Activated CD4-positive, alpha-beta T cell treated with anti-CD3 and anti-CD28 coated beads, Interleukin-2, amount 10 ng/mL, durations not matched to agents 7 days and 5 days (primary cell): ENCODE measurements at regions not wholly inside any gene's neighbourhood (a gene's known extent, or its start where the extent isn't known, plus 50 kb on each side); places are given as distances from the start of the nearest gene placed in this dataset.

ENCODE experiments used
- CTCF ChIA-PET: fragments of 350-600 bp; sonication (Branson Sonifier 250); formaldehyde crosslinking; loops from one replicate; lab custom pipeline; 2021; ENCODE audit warnings: antibody characterized with exemption; lab: Charles Lee
- POLR2A ChIA-PET: fragments of 350-600 bp; sonication (Branson Sonifier 250); formaldehyde crosslinking; loops from one replicate; lab custom pipeline; 2021; ENCODE audit warnings: antibody characterized with exemption; lab: Charles Lee
- DNase-seq: peaks from one replicate; pipeline ENCODE4 v3.0.0-alpha.2; 2020
- H3K27ac Mint-ChIP-seq: one replicate; pipeline ENCODE4 v1.8.0; 2021; ENCODE audit warnings: mild to moderate bottlenecking, moderate library complexity, mixed read lengths
- H3K27me3 Mint-ChIP-seq: one replicate; pipeline ENCODE4 v1.8.0; 2021; ENCODE audit warnings: mixed read lengths
- H3K36me3 Mint-ChIP-seq: one replicate; pipeline ENCODE4 v1.8.0; 2021; ENCODE audit warnings: low read depth, mixed read lengths
- H3K4me1 Mint-ChIP-seq: one replicate; pipeline ENCODE4 v1.8.0; 2021; ENCODE audit warnings: mixed read lengths
- H3K4me3 Mint-ChIP-seq: one replicate; pipeline ENCODE4 v1.8.0; 2021; ENCODE audit warnings: mild to moderate bottlenecking, moderate library complexity, mixed read lengths
- H3K9me3 Mint-ChIP-seq: one replicate; pipeline ENCODE4 v1.8.0; 2021; ENCODE audit warnings: mixed read lengths

DNA sequence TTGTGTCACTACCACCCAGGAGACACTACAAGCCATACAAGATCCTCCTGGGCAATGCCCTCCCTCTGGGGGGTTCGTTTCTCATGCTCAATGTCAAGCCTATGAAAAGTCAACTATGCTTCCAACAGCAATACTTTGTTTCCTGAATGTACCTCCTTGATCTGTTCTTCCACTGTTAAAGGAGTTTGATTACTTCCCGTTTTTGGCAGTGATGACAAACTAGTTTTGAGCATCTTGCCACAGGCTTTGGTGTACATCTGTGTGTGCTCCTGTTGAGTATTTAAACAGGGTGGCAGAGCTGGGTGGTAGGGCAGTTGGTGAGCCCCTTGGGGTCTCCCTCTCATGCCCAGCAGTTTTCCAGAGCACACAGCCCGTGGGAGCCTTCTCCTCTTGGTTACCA lies 81.4 kb downstream of the IL12A start:
- POLR2A ChIA-PET = no interaction called here
- DNase-seq = no peak
- CTCF ChIA-PET = interaction anchor here (1.1 kb wide), 1 partner anchor 10 kb away, joined by 3 read pairs; no protein-coding TSS in a partner anchor
- H3K27ac Mint-ChIP-seq = no peak overlapping the region
- no peaks in the 10 kb centered on the region for H3K4me1 Mint-ChIP-seq
- H3K36me3 Mint-ChIP-seq = no peaks in the 10 kb centered on the region
- no peak overlapping the region for H3K4me3 Mint-ChIP-seq
- H3K27me3 Mint-ChIP-seq = no peaks in the 10 kb centered on the region
- H3K9me3 Mint-ChIP-seq = no peaks in the 10 kb centered on the region

DNA sequence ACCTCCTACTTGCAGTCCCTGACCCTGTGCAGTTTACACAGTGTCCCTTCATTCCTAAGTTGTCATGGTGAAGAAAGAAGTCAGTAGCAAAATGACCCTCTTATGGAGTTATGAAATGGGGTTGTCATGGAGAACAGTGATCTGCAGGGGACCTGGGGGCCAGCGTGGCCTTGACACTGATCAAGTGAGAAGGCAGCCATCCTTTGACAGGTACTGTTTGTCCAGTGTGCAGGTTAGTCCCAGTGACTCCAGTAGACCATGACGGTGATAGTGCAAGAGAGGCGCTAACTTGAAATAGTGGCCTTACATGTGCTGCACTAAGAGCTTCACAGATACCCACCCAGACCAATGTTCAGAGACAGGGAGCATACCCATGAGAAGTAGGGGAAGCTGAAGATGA lies 87.9 kb downstream of the IL12A start:
- Mint-ChIP-seq H3K27ac (no peak overlapping the region), H3K36me3 (no peaks in the 10 kb centered on the region), H3K27me3 (no peaks in the 10 kb centered on the region), H3K9me3 (no peaks in the 10 kb centered on the region), H3K4me1 (no peaks in the 10 kb centered on the region), H3K4me3 (no peak overlapping the region)
- no peak for DNase-seq
- CTCF ChIA-PET = interaction anchor here (0.6 kb wide), 2 partner anchors 122 to 281 kb away, joined by 3 to 5 read pairs; no protein-coding TSS in a partner anchor
- POLR2A ChIA-PET = no interaction called here

DNA sequence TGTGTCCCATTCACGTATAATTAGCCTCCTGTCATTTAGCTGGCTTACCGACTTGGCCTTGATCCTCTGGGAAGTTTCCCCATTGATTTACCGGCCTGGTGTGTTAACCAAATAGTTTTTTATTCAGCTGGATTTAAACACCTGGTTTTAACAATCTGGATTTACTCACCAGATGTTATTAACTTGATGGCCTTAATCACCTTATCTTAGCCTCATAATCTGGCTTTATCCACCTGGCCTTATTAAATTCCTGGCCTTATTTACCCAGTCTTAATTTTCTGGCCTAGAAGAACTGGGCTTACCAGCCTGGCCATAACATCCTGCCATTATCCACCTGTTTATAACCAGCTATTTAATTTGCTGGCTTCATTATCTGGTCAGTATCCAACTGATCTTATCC lies 89.9 kb downstream of the IL12A start:
- H3K4me1 Mint-ChIP-seq = no peaks in the 10 kb centered on the region
- H3K4me3 Mint-ChIP-seq = no peak overlapping the region
- CTCF ChIA-PET = interaction anchor here (0.6 kb wide), 1 partner anchor 11 kb away, joined by 3 read pairs; no protein-coding TSS in a partner anchor
- H3K27me3 Mint-ChIP-seq = no peaks in the 10 kb centered on the region
- no peaks in the 10 kb centered on the region for H3K36me3 Mint-ChIP-seq
- no peak for DNase-seq
- POLR2A ChIA-PET = no interaction called here
- H3K9me3 Mint-ChIP-seq = peaks cover 8% of the 10 kb centered on the region
- H3K27ac Mint-ChIP-seq = no peak overlapping the region

DNA sequence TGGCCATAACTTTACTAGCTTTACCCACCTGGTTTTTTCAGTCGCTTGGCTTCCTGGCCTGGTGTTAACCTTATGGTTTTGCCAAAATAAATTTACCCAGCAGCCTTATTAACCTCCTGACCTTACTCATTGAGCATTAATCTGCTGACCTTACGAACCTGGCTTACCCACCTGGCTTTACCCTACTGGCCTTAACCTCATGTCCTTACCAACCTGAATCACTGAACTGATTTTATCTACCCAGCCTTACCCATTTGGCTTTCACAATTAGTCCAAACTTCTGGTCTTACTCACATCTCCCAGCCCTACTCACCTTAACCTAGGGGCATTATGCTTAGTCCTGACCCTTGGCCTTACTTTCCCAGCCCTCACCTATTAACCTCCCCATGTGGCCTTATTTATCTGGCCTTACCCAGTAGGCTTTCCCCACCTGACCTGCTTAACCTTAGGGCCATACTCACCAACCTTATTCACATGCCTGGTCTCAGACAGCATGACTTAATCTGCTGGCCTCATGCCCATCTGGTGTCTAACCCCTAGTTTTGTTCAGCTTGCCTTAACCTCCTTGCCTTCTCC lies 93.4 kb downstream of the IL12A start:
- no peaks in the 10 kb centered on the region for H3K36me3 Mint-ChIP-seq
- no peak for DNase-seq
- H3K27ac Mint-ChIP-seq = no peak overlapping the region
- H3K27me3 Mint-ChIP-seq = no peaks in the 10 kb centered on the region
- no peak overlapping the region for H3K4me3 Mint-ChIP-seq
- CTCF ChIA-PET = no interaction called here
- POLR2A ChIA-PET = no interaction called here
- peaks cover 9% of the 10 kb centered on the region for H3K9me3 Mint-ChIP-seq
- H3K4me1 Mint-ChIP-seq = no peaks in the 10 kb centered on the region

DNA sequence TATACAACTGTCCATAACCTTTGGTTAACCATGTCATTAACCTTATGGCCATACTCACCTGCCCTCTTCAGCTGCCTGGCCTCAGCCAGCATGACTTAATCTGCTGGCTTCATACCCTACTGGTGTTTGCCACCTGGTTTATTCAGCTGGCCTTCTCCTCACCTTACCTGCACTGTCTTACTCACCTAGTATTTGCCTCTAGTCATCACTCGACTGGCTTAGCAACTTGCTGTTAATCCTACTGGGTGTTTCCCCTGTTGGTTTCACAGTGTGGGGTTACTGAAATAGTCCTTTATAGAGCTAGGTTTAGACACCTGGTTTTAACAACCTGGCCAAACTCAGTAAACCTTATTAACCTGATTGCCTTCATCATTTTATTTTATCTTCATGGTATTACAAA lies 96.4 kb downstream of the IL12A start:
- Mint-ChIP-seq H3K9me3 (peaks cover 12% of the 10 kb centered on the region), H3K27me3 (no peaks in the 10 kb centered on the region), H3K27ac (no peak overlapping the region), H3K36me3 (no peaks in the 10 kb centered on the region), H3K4me3 (no peak overlapping the region), H3K4me1 (no peaks in the 10 kb centered on the region)
- no peak for DNase-seq
- CTCF ChIA-PET = interaction anchor here (1.2 kb wide), 1 partner anchor 12 kb away, joined by 3 read pairs; no protein-coding TSS in a partner anchor
- POLR2A ChIA-PET = no interaction called here

GRCh38 chr3:160088492-160089137 lies 100.0 kb downstream of the IL12A start:
- CTCF ChIA-PET = no interaction called here
- H3K27me3 Mint-ChIP-seq = no peaks in the 10 kb centered on the region
- no peaks in the 10 kb centered on the region for H3K36me3 Mint-ChIP-seq
- H3K4me1 Mint-ChIP-seq = no peaks in the 10 kb centered on the region
- H3K4me3 Mint-ChIP-seq = no peak overlapping the region
- POLR2A ChIA-PET = no interaction called here
- H3K27ac Mint-ChIP-seq = no peak overlapping the region
- no peak for DNase-seq
- peaks cover 4% of the 10 kb centered on the region for H3K9me3 Mint-ChIP-seq

DNA sequence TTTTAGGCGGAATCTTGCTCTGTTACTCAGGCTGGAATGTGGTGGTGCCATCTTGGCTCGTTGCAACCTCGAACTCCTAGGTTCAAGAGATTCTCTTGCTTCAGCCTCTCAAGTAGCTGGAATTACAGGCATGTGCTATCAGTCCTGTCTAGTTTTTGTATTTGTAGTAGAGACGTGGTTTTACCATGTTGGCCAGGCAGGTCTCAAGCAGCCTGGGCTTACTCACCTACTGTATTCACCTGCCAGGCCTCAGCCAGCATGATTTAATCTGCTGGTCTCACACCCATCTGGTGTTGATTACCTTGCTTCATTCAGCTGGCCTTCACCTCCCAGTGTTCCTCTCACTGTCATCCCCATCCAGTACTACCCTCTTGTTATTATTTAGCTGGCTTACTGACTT lies 102.0 kb downstream of the IL12A start:
- Mint-ChIP-seq H3K27me3 (no peaks in the 10 kb centered on the region), H3K27ac (no peak overlapping the region), H3K4me3 (no peak overlapping the region), H3K9me3 (peaks cover 3% of the 10 kb centered on the region), H3K36me3 (no peaks in the 10 kb centered on the region), H3K4me1 (no peaks in the 10 kb centered on the region)
- no peak for DNase-seq
- ChIA-PET CTCF (interaction anchor here (0.7 kb wide), 1 partner anchor 229 kb away, joined by 3 read pairs; no protein-coding TSS in a partner anchor), POLR2A (no interaction called here)

DNA sequence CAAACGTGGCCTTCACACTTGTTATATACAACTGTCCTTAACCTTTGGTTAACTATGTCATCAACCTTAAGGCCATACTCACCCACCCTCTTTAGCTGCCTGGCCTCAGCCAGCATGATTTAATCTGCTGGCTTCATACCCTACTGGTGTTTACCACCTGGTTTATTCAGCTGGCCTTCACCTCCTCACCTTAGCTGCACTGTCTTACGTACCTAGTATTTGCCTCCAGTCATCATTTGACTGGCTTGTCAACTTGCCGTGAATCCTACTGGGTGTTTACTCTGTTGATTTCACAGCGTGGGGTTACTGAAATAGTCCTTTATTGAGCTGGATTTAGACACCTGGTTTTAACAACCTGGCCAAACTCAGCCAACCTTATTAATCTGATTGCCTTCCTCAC lies 102.8 kb downstream of the IL12A start:
- ChIA-PET POLR2A (no interaction called here), CTCF (no interaction called here)
- H3K9me3 Mint-ChIP-seq = peaks cover 3% of the 10 kb centered on the region
- no peak overlapping the region for H3K27ac Mint-ChIP-seq
- H3K27me3 Mint-ChIP-seq = no peaks in the 10 kb centered on the region
- no peak for DNase-seq
- H3K36me3 Mint-ChIP-seq = no peaks in the 10 kb centered on the region
- no peak overlapping the region for H3K4me3 Mint-ChIP-seq
- no peaks in the 10 kb centered on the region for H3K4me1 Mint-ChIP-seq

GRCh38 chr3:160092760-160093159 lies 104.1 kb downstream of the IL12A start:
- H3K9me3 Mint-ChIP-seq = peaks cover 3% of the 10 kb centered on the region
- ChIA-PET POLR2A (no interaction called here), CTCF (no interaction called here)
- DNase-seq = no peak
- H3K27me3 Mint-ChIP-seq = no peaks in the 10 kb centered on the region
- no peaks in the 10 kb centered on the region for H3K36me3 Mint-ChIP-seq
- no peak overlapping the region for H3K27ac Mint-ChIP-seq
- no peaks in the 10 kb centered on the region for H3K4me1 Mint-ChIP-seq
- H3K4me3 Mint-ChIP-seq = no peak overlapping the region

DNA sequence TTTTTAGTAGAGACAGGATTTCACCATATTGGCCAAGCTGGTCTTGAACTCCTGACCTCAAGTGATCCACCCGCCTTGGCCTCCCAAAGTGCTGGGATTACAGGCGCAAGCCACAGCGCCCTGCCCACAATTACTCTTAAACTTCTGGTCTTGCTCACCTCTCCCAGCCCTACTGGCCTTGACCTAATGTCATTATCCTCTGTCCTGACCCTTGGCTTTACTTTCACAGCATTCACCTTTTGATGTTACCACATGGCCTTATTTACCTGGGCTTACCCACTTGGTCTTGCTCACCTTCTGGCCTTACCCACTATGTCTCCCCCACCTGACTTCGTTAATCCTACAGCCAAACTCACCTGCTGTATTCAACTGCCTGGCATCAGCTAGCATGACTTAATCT lies 105.9 kb downstream of the IL12A start:
- POLR2A ChIA-PET = no interaction called here
- Mint-ChIP-seq H3K27me3 (no peaks in the 10 kb centered on the region), H3K4me1 (no peaks in the 10 kb centered on the region), H3K27ac (no peak overlapping the region), H3K4me3 (no peak overlapping the region), H3K9me3 (no peaks in the 10 kb centered on the region), H3K36me3 (no peaks in the 10 kb centered on the region)
- no peak for DNase-seq
- CTCF ChIA-PET = no interaction called here

DNA sequence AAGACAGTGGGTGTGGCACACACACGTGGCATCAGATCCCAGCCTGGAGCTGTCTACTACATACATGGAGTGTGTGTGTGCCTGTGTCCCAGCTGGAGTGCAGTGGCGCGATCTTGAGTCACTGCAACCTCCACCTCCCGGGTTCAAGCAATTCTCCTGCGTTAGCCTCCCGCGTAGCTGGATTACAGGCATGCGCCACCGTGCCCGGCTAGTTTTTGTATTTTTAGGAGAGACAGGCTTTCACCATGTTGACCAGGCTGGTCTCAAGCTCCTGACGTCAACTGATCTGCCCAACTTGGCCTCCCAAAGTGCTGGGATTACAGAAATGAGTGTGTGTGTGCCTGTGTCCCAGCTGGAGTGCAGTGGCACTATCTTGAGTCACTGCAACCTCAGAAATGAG lies 108.8 kb downstream of the IL12A start:
- H3K27ac Mint-ChIP-seq = no peak overlapping the region
- no peaks in the 10 kb centered on the region for H3K36me3 Mint-ChIP-seq
- POLR2A ChIA-PET = no interaction called here
- CTCF ChIA-PET = interaction anchor here (1.0 kb wide), 1 partner anchor 10 kb away, joined by 3 read pairs; no protein-coding TSS in a partner anchor
- H3K4me1 Mint-ChIP-seq = no peaks in the 10 kb centered on the region
- no peak for DNase-seq
- no peaks in the 10 kb centered on the region for H3K9me3 Mint-ChIP-seq
- peaks cover 3% of the 10 kb centered on the region for H3K27me3 Mint-ChIP-seq
- no peak overlapping the region for H3K4me3 Mint-ChIP-seq

- Mint-ChIP-seq H3K27me3 (peaks cover 3% of the 10 kb centered on the region), H3K4me3 (no peak overlapping the region), H3K4me1 (no peaks in the 10 kb centered on the region), H3K36me3 (no peaks in the 10 kb centered on the region), H3K9me3 (no peaks in the 10 kb centered on the region), H3K27ac (no peak overlapping the region)
- DNase-seq = no peak
- CTCF ChIA-PET = interaction anchor here (0.6 to 1.0 kb wide), 4 partner anchors 11 to 701 kb away, joined by 3 read pairs; no protein-coding TSS in a partner anchor
- POLR2A ChIA-PET = no interaction called here
These were observed 109.8 kb downstream of the IL12A start for GRCh38 chr3:160098261-160098908.

- Mint-ChIP-seq H3K9me3 (no peaks in the 10 kb centered on the region), H3K27me3 (peaks cover 3% of the 10 kb centered on the region), H3K36me3 (no peaks in the 10 kb centered on the region), H3K27ac (no peak overlapping the region), H3K4me3 (no peak overlapping the region), H3K4me1 (no peaks in the 10 kb centered on the region)
- ChIA-PET POLR2A (no interaction called here), CTCF (interaction anchor here (0.6 kb wide), 1 partner anchor 86 kb away, joined by 4 read pairs; no protein-coding TSS in a partner anchor)
- DNase-seq = no peak
These were observed 110.4 kb downstream of the IL12A start for GRCh38 chr3:160098926-160099626.
